Stimulated activated CD4-positive, alpha-beta T cell treated with anti-CD3 and anti-CD28 coated beads, Interleukin-12 subunit alpha, Interleukin-12 subunit beta, amount 100 ng/mL, for 48 hours (primary cell): ENCODE measurements at regions not wholly inside any gene's neighbourhood (a gene's known extent, or its start where the extent isn't known, plus 50 kb on each side); places are given as distances from the start of the nearest gene placed in this dataset.
A peak's percentile ranks its signal among the peaks of the same experiment; 100 is the strongest.
"Not testable (repeated sequence)": the region's sequence is repeated elsewhere in the genome, so short reads cannot be mapped to it uniquely, and the experiment has no call there.

ENCODE experiments used
- DNase-seq, 3 donors: peaks; one replicate each; pipeline ENCODE4 v3.0.0-alpha.2; 2020; ENCODE audit warnings: low read depth in 2 of 3, low spot score in 1 of 3

GRCh38 chr10:84626397-84627087, 298.2 kb downstream of the CCSER2 start:
- no peak for DNase-seq

- no peak for DNase-seq
Observed at GRCh38 chr10:84632866-84633265, 304.5 kb downstream of the CCSER2 start.

GRCh38 chr10:84634636-84635035, 306.2 kb downstream of the CCSER2 start:
- DNase-seq, result no peak

GRCh38 chr10:84650628-84651027, 322.2 kb downstream of the CCSER2 start:
- DNase-seq, result not testable (repeated sequence)

GRCh38 chr10:84654671-84655070, 326.3 kb downstream of the CCSER2 start:
- no peak for DNase-seq

- no peak for DNase-seq
Observed at GRCh38 chr10:84659027-84659426, 330.6 kb downstream of the CCSER2 start.

- no peak for DNase-seq
Observed at GRCh38 chr10:84659497-84660439, 331.4 kb downstream of the CCSER2 start.

GRCh38 chr10:84660450-84661159, 332.2 kb downstream of the CCSER2 start:
- DNase-seq, result no peak

- DNase-seq, result no peak
Observed at GRCh38 chr10:84665211-84665610, 336.8 kb downstream of the CCSER2 start.

- DNase-seq, result peak in 2 of 3 donors; percentile 5 to 14
Observed at GRCh38 chr10:84665883-84666463, 337.6 kb downstream of the CCSER2 start.

- DNase-seq, result no peak
Observed at GRCh38 chr10:84668186-84668763, 339.9 kb downstream of the CCSER2 start.

GRCh38 chr10:84675060-84675459, 346.7 kb downstream of the CCSER2 start:
- DNase-seq, result no peak

- DNase-seq, result no peak
Observed at GRCh38 chr10:84676536-84676935, 348.1 kb downstream of the CCSER2 start.

- no peak for DNase-seq
Observed at GRCh38 chr10:84681781-84682180, 353.4 kb downstream of the CCSER2 start.

- no peak for DNase-seq
Observed at GRCh38 chr10:84683550-84683949, 355.2 kb downstream of the CCSER2 start.

- no peak for DNase-seq
Observed at GRCh38 chr10:84683980-84684740, 355.8 kb downstream of the CCSER2 start.

GRCh38 chr10:84685047-84685660, 356.8 kb downstream of the CCSER2 start:
- DNase-seq, result no peak

GRCh38 chr10:84693006-84693405, 364.6 kb downstream of the CCSER2 start:
- DNase-seq, result no peak

- no peak for DNase-seq
Observed at GRCh38 chr10:84695902-84696301, 367.5 kb downstream of the CCSER2 start.

GRCh38 chr10:84696610-84697009, 368.2 kb downstream of the CCSER2 start:
- no peak for DNase-seq
